ENCODE measurements at regions not wholly inside any gene's neighbourhood (a gene's known extent, or its start where the extent isn't known, plus 50 kb on each side); places are given as distances from the start of the nearest gene placed in this dataset.

GRCh38 chr4:187224560-187224959 lies 500.9 kb upstream of the FAT1 start:
- H3K27ac Mint-ChIP-seq, result no peak overlapping the region
- H3K36me3 Mint-ChIP-seq (ENCODE audit: low read depth), result no peaks in the 10 kb centered on the region
- peaks cover 21% of the 10 kb centered on the region for H3K9me3 Mint-ChIP-seq
- H3K27me3 Mint-ChIP-seq (ENCODE audit: low read depth), result no peaks in the 10 kb centered on the region
- no peak overlapping the region for H3K4me3 Mint-ChIP-seq
- no peaks in the 10 kb centered on the region for H3K4me1 Mint-ChIP-seq (ENCODE audit: low read depth)

GRCh38 chr4:187227907-187228704 lies 504.4 kb upstream of the FAT1 start:
- no peaks in the 10 kb centered on the region for H3K4me1 Mint-ChIP-seq (ENCODE audit: low read depth)
- H3K27ac Mint-ChIP-seq, result no peak overlapping the region
- H3K27me3 Mint-ChIP-seq (ENCODE audit: low read depth), result no peaks in the 10 kb centered on the region
- no peaks in the 10 kb centered on the region for H3K36me3 Mint-ChIP-seq (ENCODE audit: low read depth)
- no peak overlapping the region for H3K4me3 Mint-ChIP-seq
- peaks cover 21% of the 10 kb centered on the region for H3K9me3 Mint-ChIP-seq

DNA sequence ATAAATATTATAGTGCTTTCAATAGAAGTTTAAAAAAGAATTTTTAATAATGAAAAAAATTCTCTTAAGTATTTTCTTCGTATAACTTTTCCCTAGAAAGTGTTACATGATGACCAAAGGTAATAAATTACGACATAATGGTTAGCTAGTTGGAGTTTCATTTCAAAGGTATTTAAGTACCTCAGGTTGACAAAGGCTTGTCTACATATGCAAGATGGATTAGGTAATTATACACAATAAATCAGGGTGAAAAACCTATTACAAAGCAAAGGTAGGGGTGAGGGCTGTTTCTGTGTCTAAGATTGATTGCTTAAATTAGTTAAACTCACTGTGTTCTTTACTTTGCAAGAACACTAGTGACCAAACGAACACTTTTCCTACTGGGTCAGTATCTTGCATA lies 508.5 kb upstream of the FAT1 start:
- Mint-ChIP-seq H3K27ac (no peak overlapping the region), H3K27me3 (ENCODE audit: low read depth) (no peaks in the 10 kb centered on the region), H3K4me1 (ENCODE audit: low read depth) (no peaks in the 10 kb centered on the region), H3K9me3 (peaks cover 10% of the 10 kb centered on the region), H3K4me3 (no peak overlapping the region), H3K36me3 (ENCODE audit: low read depth) (no peaks in the 10 kb centered on the region)

GRCh38 chr4:187232796-187233195 lies 509.1 kb upstream of the FAT1 start:
- Mint-ChIP-seq H3K4me1 (ENCODE audit: low read depth) (no peaks in the 10 kb centered on the region), H3K27me3 (ENCODE audit: low read depth) (no peaks in the 10 kb centered on the region)

GRCh38 chr4:187235456-187236170 lies 512.0 kb upstream of the FAT1 start:
- no peak overlapping the region for H3K4me3 Mint-ChIP-seq

More at GRCh38 chr4:187232796-187233195, 509.1 kb upstream of the FAT1 start:
- no peak overlapping the region for H3K27ac Mint-ChIP-seq
- H3K4me3 Mint-ChIP-seq, result no peak overlapping the region
- peaks cover 10% of the 10 kb centered on the region for H3K9me3 Mint-ChIP-seq
- no peaks in the 10 kb centered on the region for H3K36me3 Mint-ChIP-seq (ENCODE audit: low read depth)

GRCh38 chr4:187236209-187236890 lies 512.7 kb upstream of the FAT1 start:
- Mint-ChIP-seq H3K27me3 (ENCODE audit: low read depth) (no peaks in the 10 kb centered on the region), H3K4me1 (ENCODE audit: low read depth) (no peaks in the 10 kb centered on the region), H3K27ac (no peak overlapping the region), H3K4me3 (no peak overlapping the region), H3K9me3 (peaks cover 5% of the 10 kb centered on the region), H3K36me3 (ENCODE audit: low read depth) (no peaks in the 10 kb centered on the region)

More at GRCh38 chr4:187235456-187236170, 512.0 kb upstream of the FAT1 start:
- Mint-ChIP-seq H3K36me3 (ENCODE audit: low read depth) (no peaks in the 10 kb centered on the region), H3K9me3 (peaks cover 5% of the 10 kb centered on the region), H3K27ac (no peak overlapping the region), H3K4me1 (ENCODE audit: low read depth) (no peaks in the 10 kb centered on the region), H3K27me3 (ENCODE audit: low read depth) (no peaks in the 10 kb centered on the region)

DNA sequence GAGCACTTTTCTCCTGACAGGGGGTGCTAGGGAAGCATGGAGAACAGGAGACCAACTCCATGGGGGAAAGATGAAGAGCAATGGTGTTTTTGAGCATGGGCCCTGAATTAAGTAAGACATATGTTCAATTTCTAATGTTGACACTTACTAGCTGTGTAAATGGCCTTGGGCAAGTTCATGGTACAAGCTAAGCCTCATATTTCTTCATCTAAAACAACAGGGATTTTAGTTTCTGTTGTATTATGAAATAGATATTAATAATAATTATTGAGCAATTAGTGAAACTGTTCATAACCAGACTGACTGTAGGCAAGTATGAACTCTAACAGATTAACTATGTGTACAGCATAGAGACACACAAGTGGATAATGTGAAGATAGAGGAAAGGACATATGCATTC lies 515.0 kb upstream of the FAT1 start:
- no peaks in the 10 kb centered on the region for H3K36me3 Mint-ChIP-seq (ENCODE audit: low read depth)
- H3K4me1 Mint-ChIP-seq (ENCODE audit: low read depth), result no peaks in the 10 kb centered on the region
- no peak overlapping the region for H3K27ac Mint-ChIP-seq
- no peaks in the 10 kb centered on the region for H3K27me3 Mint-ChIP-seq (ENCODE audit: low read depth)
- peaks cover 9% of the 10 kb centered on the region for H3K9me3 Mint-ChIP-seq
- no peak overlapping the region for H3K4me3 Mint-ChIP-seq

DNA sequence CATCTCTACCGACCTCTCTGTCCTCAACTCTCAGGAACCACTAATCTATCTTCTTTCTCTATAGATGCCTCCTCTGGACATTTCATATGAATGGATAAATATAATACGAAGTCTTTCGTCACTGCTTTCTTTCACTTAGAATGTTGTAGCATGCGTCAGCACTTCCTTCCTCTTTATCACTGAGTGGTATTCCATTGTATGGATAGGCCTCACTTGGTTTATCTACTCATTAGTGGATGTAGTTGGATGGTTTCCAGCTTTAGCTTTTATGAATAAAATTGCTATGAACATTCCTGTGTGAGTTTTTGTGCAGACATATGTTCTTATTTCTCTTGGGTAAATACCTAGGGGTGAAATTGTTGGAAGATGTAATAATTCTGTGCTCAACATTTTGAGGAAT lies 528.2 kb upstream of the FAT1 start:
- no peaks in the 10 kb centered on the region for H3K36me3 Mint-ChIP-seq (ENCODE audit: low read depth)
- peaks cover 11% of the 10 kb centered on the region for H3K9me3 Mint-ChIP-seq
- H3K4me1 Mint-ChIP-seq (ENCODE audit: low read depth), result no peaks in the 10 kb centered on the region
- no peak overlapping the region for H3K27ac Mint-ChIP-seq
- H3K27me3 Mint-ChIP-seq (ENCODE audit: low read depth), result no peaks in the 10 kb centered on the region
- H3K4me3 Mint-ChIP-seq, result no peak overlapping the region

- Mint-ChIP-seq H3K9me3 (peaks cover 11% of the 10 kb centered on the region), H3K27me3 (ENCODE audit: low read depth) (no peaks in the 10 kb centered on the region), H3K4me3 (no peak overlapping the region), H3K27ac (no peak overlapping the region), H3K36me3 (ENCODE audit: low read depth) (no peaks in the 10 kb centered on the region), H3K4me1 (ENCODE audit: low read depth) (no peaks in the 10 kb centered on the region)
These were observed 533.2 kb upstream of the FAT1 start for GRCh38 chr4:187256897-187257296.

- Mint-ChIP-seq H3K36me3 (ENCODE audit: low read depth) (no peaks in the 10 kb centered on the region), H3K9me3 (peaks cover 3% of the 10 kb centered on the region), H3K4me1 (ENCODE audit: low read depth) (no peaks in the 10 kb centered on the region), H3K27me3 (ENCODE audit: low read depth) (no peaks in the 10 kb centered on the region), H3K4me3 (no peak overlapping the region), H3K27ac (no peak overlapping the region)
These were observed 535.2 kb upstream of the FAT1 start for GRCh38 chr4:187258651-187259401.

DNA sequence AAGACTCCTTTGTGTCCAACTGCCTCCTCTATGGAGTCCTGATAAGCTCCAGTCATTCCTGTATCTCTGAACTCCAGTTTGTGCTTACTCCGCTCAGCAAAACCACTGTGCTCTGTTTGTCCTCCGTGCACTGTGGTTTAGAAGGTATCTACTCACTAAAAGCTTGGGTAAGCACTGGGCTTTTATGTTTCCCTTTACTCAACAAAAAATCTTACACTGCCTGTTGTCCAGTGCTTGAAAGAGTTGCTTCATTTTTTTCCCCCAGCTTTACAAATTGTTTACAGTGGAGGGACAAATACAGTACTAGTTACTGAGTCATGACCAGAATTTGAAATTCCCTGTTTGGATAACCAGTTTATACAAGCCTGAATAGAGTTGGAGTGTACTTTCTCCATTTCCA lies 545.3 kb upstream of the FAT1 start:
- H3K4me1 Mint-ChIP-seq (ENCODE audit: low read depth), result no peaks in the 10 kb centered on the region
- no peaks in the 10 kb centered on the region for H3K36me3 Mint-ChIP-seq (ENCODE audit: low read depth)
- no peak overlapping the region for H3K4me3 Mint-ChIP-seq
- H3K27ac Mint-ChIP-seq, result no peak overlapping the region
- peaks cover 8% of the 10 kb centered on the region for H3K9me3 Mint-ChIP-seq
- no peaks in the 10 kb centered on the region for H3K27me3 Mint-ChIP-seq (ENCODE audit: low read depth)

DNA sequence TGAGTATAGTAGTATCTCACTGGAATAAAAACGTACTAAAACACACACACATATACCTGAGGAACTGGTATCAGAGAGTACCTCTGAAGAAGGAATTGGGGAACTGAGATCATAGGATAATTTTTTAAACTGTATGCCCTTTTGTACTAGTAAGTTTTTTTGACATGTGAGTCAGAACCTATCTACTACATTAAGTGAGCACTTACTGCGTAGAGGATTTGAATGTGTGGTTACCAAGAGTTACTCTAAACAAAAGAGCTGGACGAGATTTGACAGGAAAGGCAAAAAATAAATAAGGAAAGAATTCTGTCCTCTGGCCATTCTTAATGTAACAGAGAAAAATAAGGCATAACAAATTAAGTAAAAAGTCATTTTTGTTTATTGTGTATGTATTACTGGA lies 546.5 kb upstream of the FAT1 start:
- Mint-ChIP-seq H3K36me3 (ENCODE audit: low read depth) (no peaks in the 10 kb centered on the region), H3K27ac (no peak overlapping the region), H3K4me3 (no peak overlapping the region), H3K9me3 (peaks cover 8% of the 10 kb centered on the region), H3K27me3 (ENCODE audit: low read depth) (no peaks in the 10 kb centered on the region), H3K4me1 (ENCODE audit: low read depth) (no peaks in the 10 kb centered on the region)

- Mint-ChIP-seq H3K9me3 (peaks cover 8% of the 10 kb centered on the region), H3K4me1 (ENCODE audit: low read depth) (no peaks in the 10 kb centered on the region), H3K36me3 (ENCODE audit: low read depth) (no peaks in the 10 kb centered on the region), H3K4me3 (no peak overlapping the region), H3K27ac (no peak overlapping the region), H3K27me3 (ENCODE audit: low read depth) (no peaks in the 10 kb centered on the region)
These were observed 548.2 kb upstream of the FAT1 start for GRCh38 chr4:187271848-187272247.

- Mint-ChIP-seq H3K9me3 (peaks cover 13% of the 10 kb centered on the region), H3K4me3 (no peak overlapping the region), H3K27ac (no peak overlapping the region), H3K27me3 (ENCODE audit: low read depth) (no peaks in the 10 kb centered on the region), H3K36me3 (ENCODE audit: low read depth) (no peaks in the 10 kb centered on the region), H3K4me1 (ENCODE audit: low read depth) (no peaks in the 10 kb centered on the region)
These were observed 550.5 kb upstream of the FAT1 start for GRCh38 chr4:187274153-187274552.

Measured in T-helper 1 cell treated with Interleukin-12 subunit alpha and Interleukin-12 subunit beta and Interleukin-4 antibody, amounts not matched to agents 30 μg/mL and 1 μg/mL, for 36 hours (primary cell).